Esophagus muscularis mucosa (tissue), 4 donors: ENCODE measurements at regions not wholly inside any gene's neighbourhood (a gene's known extent, or its start where the extent isn't known, plus 50 kb on each side); places are given as distances from the start of the nearest gene placed in this dataset.

Experiments
- DNase-seq: peaks from one replicate; pipeline ENCODE4 v3.0.0-alpha.2; 2017; ENCODE audit errors: extremely low spot score
- H3K27ac ChIP-seq, 4 donors: fragments of 200-600 bp; sonication (generic); replicated peaks in 1 of 4; 1 replicate in 3 of 4; 2 replicates in 1 of 4; pipeline ENCODE4 v1.5.1; 2016 to 2019; ENCODE audit warnings: mild to moderate bottlenecking in 1 of 4
- H3K27me3 ChIP-seq, 4 donors: fragments of 200-600 bp; sonication (generic); one replicate each; pipeline versions ENCODE4 v1.5.1 to v1.6.0; 2016 to 2019
- H3K36me3 ChIP-seq, 4 donors: fragments of 200-600 bp; sonication (generic); one replicate each; pipeline ENCODE4 v1.5.1; 2016 to 2019
- H3K4me1 ChIP-seq, 4 donors: fragments of 200-600 bp; sonication (generic); one replicate each; pipeline ENCODE4 v1.5.1; 2016 to 2019
- H3K4me3 ChIP-seq, 4 donors: fragments of 200-600 bp; sonication (generic); 1 replicate in 2 of 4; 2 replicates in 2 of 4; pipeline ENCODE4 v1.5.1; 2016 to 2019; ENCODE audit warnings: mild to moderate bottlenecking in 4 of 4, moderate library complexity in 1 of 4
- H3K9me3 ChIP-seq, 4 donors: fragments of 200-600 bp; sonication (generic); 1 replicate in 3 of 4; 2 replicates in 1 of 4; pipeline ENCODE4 v1.5.1; 2016 to 2019
- CTCF ChIP-seq, 3 experiments: fragments of 200-600 bp in 2 of 3; fragments of 450-650 bp in 1 of 3; sonication (generic) in 2 of 3; IDR thresholded peaks; one replicate each; pipeline ENCODE4 v1.5.1; 2017 to 2019; ENCODE audit warnings: antibody characterized with exemption in 3 of 3, mild to moderate bottlenecking in 2 of 3, moderate library complexity in 1 of 3
- EP300 ChIP-seq: sonication (generic); formaldehyde crosslinking; IDR thresholded peaks from one replicate; pipeline ENCODE4 v1.6.1; 2017; ENCODE audit warnings: antibody characterized with exemption
- POLR2A ChIP-seq: fragments of 450-650 bp; IDR thresholded peaks from one replicate; pipeline ENCODE4 v1.6.1; 2017; ENCODE audit warnings: antibody characterized with exemption, moderate library complexity, mild to moderate bottlenecking, low read depth
- POLR2AphosphoS5 ChIP-seq, 2 donors: sonication (generic); formaldehyde crosslinking; IDR thresholded peaks; one replicate each; pipeline ENCODE4 v1.6.1; 2017; ENCODE audit warnings: antibody characterized with exemption in 2 of 2
- WGBS: methylation state at CpG from one replicate; pipeline ENCODE4 v1.1.5; 2018; 5-methylcytosine and 5-hydroxymethylcytosine counted together
- intact Hi-C: fragments of 100-400 bp; cut with DNase I; formaldehyde crosslinking; loops from one replicate; pipeline ENCODE4 v1.15.1; 2023

- intact Hi-C loops: loop anchor here (5.0 kb wide), 1 partner anchor 372 kb away; no protein-coding TSS in a partner anchor
These were observed 185.2 kb upstream of the DNAJC19 start for GRCh38 chr3:181174676-181175233.

GRCh38 chr3:181174022-181174421, 184.5 kb upstream of the DNAJC19 start:
- H3K36me3 ChIP-seq: no peaks in the 10 kb centered on the region
- no peak overlapping the region for H3K27ac ChIP-seq
- H3K4me1 ChIP-seq: peaks cover 0 to 8% (median 5%) of the 10 kb centered on the region in 4 donors
- intact Hi-C loops: no loop called here
- 90% methylated on average over 2 of the region's 2 CpGs for WGBS
- no peak for TF ChIP-seq EP300
- TF ChIP-seq CTCF (IDR thresholded peaks at IDR 0.05): no peak
- no peak for TF ChIP-seq POLR2A
- no peak for TF ChIP-seq POLR2AphosphoS5 (IDR thresholded peaks at IDR 0.05)
- DNase-seq: no peak
- no peak overlapping the region for H3K4me3 ChIP-seq
- no peaks in the 10 kb centered on the region for H3K9me3 ChIP-seq
- H3K27me3 ChIP-seq: no peaks in the 10 kb centered on the region

More at GRCh38 chr3:181174676-181175233, 185.2 kb upstream of the DNAJC19 start:
- TF ChIP-seq POLR2A (no peak), EP300 (no peak), CTCF (IDR thresholded peaks at IDR 0.05) (no peak), POLR2AphosphoS5 (IDR thresholded peaks at IDR 0.05) (no peak)
- Histone ChIP-seq H3K4me1 (peaks cover 0 to 8% (median 5%) of the 10 kb centered on the region in 4 donors), H3K27ac (no peak overlapping the region), H3K27me3 (no peaks in the 10 kb centered on the region), H3K9me3 (no peaks in the 10 kb centered on the region), H3K4me3 (no peak overlapping the region), H3K36me3 (no peaks in the 10 kb centered on the region)
- DNase-seq: no peak
- WGBS: 52% methylated on average over 4 of the region's 4 CpGs

- TF ChIP-seq POLR2A (no peak), CTCF (IDR thresholded peaks at IDR 0.05) (no peak), EP300 (no peak), POLR2AphosphoS5 (IDR thresholded peaks at IDR 0.05) (no peak)
- Histone ChIP-seq H3K4me3 (no peak overlapping the region), H3K9me3 (no peaks in the 10 kb centered on the region), H3K27me3 (no peaks in the 10 kb centered on the region), H3K4me1 (peaks cover 0 to 8% (median 5%) of the 10 kb centered on the region in 4 donors), H3K36me3 (no peaks in the 10 kb centered on the region), H3K27ac (no peak overlapping the region)
- intact Hi-C loops: no loop called here
- DNase-seq: no peak
- WGBS: 72% methylated on average over 5 of the region's 5 CpGs
These were observed 183.7 kb upstream of the DNAJC19 start for GRCh38 chr3:181173227-181173626.

GRCh38 chr3:181134873-181135272, 145.3 kb upstream of the DNAJC19 start:
- Histone ChIP-seq H3K4me3 (no peak overlapping the region), H3K27ac (no peak overlapping the region), H3K4me1 (no peaks in the 10 kb centered on the region), H3K9me3 (no peaks in the 10 kb centered on the region), H3K27me3 (no peaks in the 10 kb centered on the region), H3K36me3 (no peaks in the 10 kb centered on the region)
- TF ChIP-seq CTCF (IDR thresholded peaks at IDR 0.05) (no peak), POLR2AphosphoS5 (IDR thresholded peaks at IDR 0.05) (no peak), EP300 (no peak), POLR2A (no peak)
- no peak for DNase-seq
- intact Hi-C loops: no loop called here

- no peaks in the 10 kb centered on the region for H3K36me3 ChIP-seq
These were observed 144.3 kb upstream of the DNAJC19 start for GRCh38 chr3:181133832-181134231.

More at GRCh38 chr3:181133832-181134231, 144.3 kb upstream of the DNAJC19 start:
- TF ChIP-seq POLR2AphosphoS5 (IDR thresholded peaks at IDR 0.05) (no peak), CTCF (IDR thresholded peaks at IDR 0.05) (no peak), EP300 (no peak), POLR2A (no peak)
- no peaks in the 10 kb centered on the region for H3K4me1 ChIP-seq
- intact Hi-C loops: no loop called here
- no peak overlapping the region for H3K27ac ChIP-seq
- no peak for DNase-seq
- H3K9me3 ChIP-seq: no peaks in the 10 kb centered on the region
- no peak overlapping the region for H3K4me3 ChIP-seq
- no peaks in the 10 kb centered on the region for H3K27me3 ChIP-seq
